ENCODE measurements at regions not wholly inside any gene's neighbourhood (a gene's known extent, or its start where the extent isn't known, plus 50 kb on each side); places are given as distances from the start of the nearest gene placed in this dataset.

DNA sequence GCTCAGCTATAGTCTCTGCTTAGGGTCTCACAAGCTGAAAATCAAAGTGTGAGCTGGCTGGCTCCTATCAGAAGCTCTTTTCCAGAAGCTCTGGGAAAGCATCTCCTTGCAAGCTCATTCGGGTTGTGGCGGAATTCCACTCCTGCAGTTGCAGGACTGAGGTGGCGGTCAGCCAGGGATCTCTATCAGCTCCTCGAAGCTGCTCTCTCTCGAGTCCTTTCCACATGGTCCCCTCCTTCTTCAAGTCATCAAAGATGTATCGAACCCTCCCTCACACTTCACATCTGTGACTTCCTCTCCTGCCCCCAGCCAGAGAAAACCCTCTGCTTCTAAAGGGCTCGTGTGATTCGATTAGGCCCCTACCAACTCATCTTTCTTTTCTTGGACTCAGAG, 141.7 kb downstream of the ZFP36L2 start:
- intact Hi-C loops (cut with DNase I; ENCODE audit: low total_unique reads), result loop anchor here (2.0 to 5.0 kb wide), 2 partner anchors 142 to 398 kb away; partner anchors contain the start of gene ZFP36L2
- peak overlapping the region; percentile 78 to 90 (median 86) for H3K27ac ChIP-seq
- peaks cover 53 to 61% of the 10 kb centered on the region in 2 donors for H3K4me1 ChIP-seq
- ATAC-seq (no peak), DNase-seq (no peak)
- in situ Hi-C loops (cut with MboI; ENCODE audit: low sequenced_read_pairs in 4 of 4), result no loop called here
- no peaks in the 10 kb centered on the region for H3K36me3 ChIP-seq
- no peaks in the 10 kb centered on the region for H3K9me3 ChIP-seq
- TF ChIP-seq POLR2A (IDR thresholded peaks at IDR 0.05), result no peak
- TF ChIP-seq, protein P1, sequence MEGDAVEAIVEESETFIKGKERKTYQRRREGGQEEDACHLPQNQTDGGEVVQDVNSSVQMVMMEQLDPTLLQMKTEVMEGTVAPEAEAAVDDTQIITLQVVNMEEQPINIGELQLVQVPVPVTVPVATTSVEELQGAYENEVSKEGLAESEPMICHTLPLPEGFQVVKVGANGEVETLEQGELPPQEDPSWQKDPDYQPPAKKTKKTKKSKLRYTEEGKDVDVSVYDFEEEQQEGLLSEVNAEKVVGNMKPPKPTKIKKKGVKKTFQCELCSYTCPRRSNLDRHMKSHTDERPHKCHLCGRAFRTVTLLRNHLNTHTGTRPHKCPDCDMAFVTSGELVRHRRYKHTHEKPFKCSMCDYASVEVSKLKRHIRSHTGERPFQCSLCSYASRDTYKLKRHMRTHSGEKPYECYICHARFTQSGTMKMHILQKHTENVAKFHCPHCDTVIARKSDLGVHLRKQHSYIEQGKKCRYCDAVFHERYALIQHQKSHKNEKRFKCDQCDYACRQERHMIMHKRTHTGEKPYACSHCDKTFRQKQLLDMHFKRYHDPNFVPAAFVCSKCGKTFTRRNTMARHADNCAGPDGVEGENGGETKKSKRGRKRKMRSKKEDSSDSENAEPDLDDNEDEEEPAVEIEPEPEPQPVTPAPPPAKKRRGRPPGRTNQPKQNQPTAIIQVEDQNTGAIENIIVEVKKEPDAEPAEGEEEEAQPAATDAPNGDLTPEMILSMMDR (IDR thresholded peaks at IDR 0.05 in 4 of 5, conservative IDR thresholded peaks at IDR 0.05 in 1 of 5), result no peak
- no peak overlapping the region for H3K4me3 ChIP-seq
- H3K27me3 ChIP-seq, result no peaks in the 10 kb centered on the region

DNA sequence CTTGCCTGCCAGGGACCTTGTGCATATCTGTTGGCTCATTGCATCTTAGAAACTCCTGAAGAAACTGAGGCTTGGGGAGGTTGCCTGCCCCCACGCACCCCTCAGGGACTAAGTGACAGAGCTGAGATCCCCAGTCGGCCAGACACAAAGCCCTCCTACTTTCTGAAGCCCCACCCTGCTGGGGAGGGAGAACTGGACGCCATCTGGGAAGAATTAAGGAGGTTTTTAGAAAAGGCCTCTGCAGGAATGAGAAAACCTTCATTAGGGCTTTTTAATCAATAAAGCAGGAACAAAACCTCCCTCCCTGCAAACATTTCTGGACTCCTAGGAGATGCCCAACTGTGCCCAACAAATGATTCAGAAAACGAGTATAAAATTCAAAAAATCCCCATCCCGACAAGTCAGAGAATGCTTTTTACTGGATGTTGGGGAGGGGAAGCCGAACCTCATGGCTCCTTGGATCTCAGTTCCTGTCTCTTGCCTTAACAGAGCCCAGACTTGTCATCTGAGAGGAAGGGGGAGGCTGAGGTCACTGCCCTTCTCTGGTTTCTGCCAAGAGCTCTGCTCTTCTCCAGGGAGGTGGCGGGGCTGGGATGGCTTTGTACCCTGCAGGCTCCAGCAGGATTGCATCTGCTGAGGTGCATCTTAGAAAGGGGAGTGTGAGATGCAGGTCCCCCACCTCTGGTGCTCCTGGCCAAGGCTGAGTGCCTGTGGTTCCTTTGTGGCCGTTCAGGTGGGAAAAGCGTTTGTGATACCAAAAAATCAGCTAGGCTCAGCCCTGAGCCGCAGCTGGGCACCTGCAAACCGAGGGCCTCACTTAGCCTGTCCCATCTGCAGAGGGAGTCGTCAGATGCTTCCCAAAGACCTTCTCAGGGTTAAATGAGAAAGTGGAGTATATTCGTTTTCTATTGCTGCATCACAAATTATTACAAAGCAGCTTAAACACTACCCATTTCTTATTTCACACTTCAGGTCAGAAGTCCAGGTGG, 142.4 kb downstream of the ZFP36L2 start:
- H3K27ac ChIP-seq, result peak overlapping the region; percentile 78 to 90 (median 86)
- H3K9me3 ChIP-seq, result no peaks in the 10 kb centered on the region
- TF ChIP-seq, protein P1 (IDR thresholded peaks at IDR 0.05 in 4 of 5, conservative IDR thresholded peaks at IDR 0.05 in 1 of 5), result no peak
- no peak for TF ChIP-seq POLR2A (IDR thresholded peaks at IDR 0.05)
- no peaks in the 10 kb centered on the region for H3K27me3 ChIP-seq
- DNase-seq (peak; percentile 86 to 92), ATAC-seq (peak; percentile 87 to 88)
- no peak overlapping the region for H3K4me3 ChIP-seq
- no peaks in the 10 kb centered on the region for H3K36me3 ChIP-seq
- peaks cover 53 to 61% of the 10 kb centered on the region in 2 donors for H3K4me1 ChIP-seq
- intact Hi-C loops (cut with DNase I; ENCODE audit: low total_unique reads) (loop anchor here (2.0 kb wide), 1 partner anchor 143 kb away; the partner anchor contains the start of gene ZFP36L2), in situ Hi-C loops (cut with MboI; ENCODE audit: low sequenced_read_pairs in 4 of 4) (no loop called here)

DNA sequence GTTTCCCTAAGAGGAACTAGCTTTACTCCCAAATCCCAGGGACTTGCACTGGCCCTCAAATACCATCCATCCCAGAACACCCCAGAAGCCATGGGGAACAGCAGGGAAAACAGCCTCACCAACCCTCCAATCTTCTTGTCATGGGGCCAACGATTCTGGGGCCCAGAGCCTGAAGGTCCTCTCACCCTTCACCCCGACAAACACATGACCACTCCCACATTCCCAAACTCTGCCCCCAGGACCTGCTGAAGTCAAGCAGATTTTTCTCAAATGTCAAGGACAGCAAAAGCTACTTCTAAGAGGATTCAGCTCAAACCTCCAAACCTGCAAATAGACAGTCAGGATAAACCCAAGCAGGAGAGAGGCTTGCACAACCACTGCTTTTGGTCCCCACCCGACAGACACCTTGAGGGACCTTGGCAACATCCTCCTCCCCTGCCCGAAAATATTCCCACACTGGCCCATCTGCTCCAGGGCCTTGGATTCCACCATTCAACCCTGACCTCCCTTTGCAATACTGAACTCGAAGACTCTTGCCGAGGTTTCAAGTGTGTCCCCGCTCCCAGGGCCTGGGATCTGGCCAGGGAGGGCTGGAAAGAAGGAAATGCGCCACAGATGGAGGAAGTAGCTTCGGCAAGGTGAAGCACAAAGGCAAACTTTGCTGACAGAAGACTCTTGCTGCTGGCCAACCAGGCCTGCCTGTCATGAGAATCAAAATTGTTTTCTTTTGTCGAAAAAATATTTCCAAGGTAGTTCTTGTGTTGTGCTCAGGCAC, 143.3 kb downstream of the ZFP36L2 start:
- H3K36me3 ChIP-seq, result no peaks in the 10 kb centered on the region
- peak overlapping the region; percentile 78 to 90 (median 86) for H3K27ac ChIP-seq
- H3K4me3 ChIP-seq, result no peak overlapping the region
- no peak for TF ChIP-seq POLR2A (IDR thresholded peaks at IDR 0.05)
- DNase-seq (peak in 1 of 2 donors; percentile 55), ATAC-seq (peak in 1 of 2 donors; percentile 6)
- H3K9me3 ChIP-seq, result no peaks in the 10 kb centered on the region
- H3K27me3 ChIP-seq, result no peaks in the 10 kb centered on the region
- in situ Hi-C loops (cut with MboI; ENCODE audit: low sequenced_read_pairs in 4 of 4), result no loop called here
- intact Hi-C loops (cut with DNase I; ENCODE audit: low total_unique reads), result no loop called here
- peaks cover 53 to 61% of the 10 kb centered on the region in 2 donors for H3K4me1 ChIP-seq

DNA sequence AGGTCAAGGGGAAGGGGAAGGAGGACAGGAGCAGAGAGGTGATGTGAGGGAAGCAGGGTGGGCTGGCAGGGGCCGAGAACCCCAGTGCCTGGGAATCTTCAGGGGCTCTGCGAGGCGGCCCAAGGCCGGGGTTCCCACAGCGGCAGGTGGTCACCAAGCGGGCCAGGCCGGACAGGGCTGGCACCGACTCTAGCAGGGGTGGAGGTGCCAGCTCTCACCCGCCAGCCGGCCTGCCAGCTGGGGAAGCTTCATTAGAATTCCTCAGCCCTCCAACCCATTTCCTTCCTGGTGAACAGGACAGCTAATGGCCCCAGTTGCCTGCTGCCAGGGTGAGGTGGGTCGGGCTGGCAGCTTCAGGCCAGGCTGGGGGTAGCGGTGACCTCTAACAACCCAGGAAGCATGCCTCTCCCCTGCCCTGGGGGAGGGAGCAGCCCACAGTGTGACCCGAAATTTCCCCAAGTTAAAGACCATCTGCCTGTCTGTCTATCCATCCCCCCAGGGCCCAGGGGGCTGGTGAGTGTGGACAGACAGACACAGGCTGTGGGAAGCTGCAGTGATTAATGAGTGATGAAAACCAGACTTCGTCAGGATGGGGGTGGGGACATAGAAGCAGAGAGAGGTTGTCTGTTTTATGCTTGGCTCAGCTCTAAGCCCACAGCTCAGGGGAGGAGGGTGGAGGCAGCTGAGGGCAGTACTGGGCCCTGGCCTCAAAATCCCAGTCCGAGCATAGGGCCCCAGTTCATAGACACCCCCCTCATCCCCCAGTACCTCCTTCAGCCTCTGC, 144.1 kb downstream of the ZFP36L2 start:
- intact Hi-C loops (cut with DNase I; ENCODE audit: low total_unique reads), result no loop called here
- ATAC-seq, result peak in 1 of 2 donors; percentile 10

More for the DNA sequence above, 144.1 kb downstream of the ZFP36L2 start:
- Histone ChIP-seq H3K27me3 (no peaks in the 10 kb centered on the region), H3K36me3 (no peaks in the 10 kb centered on the region), H3K4me3 (no peak overlapping the region), H3K27ac (peak overlapping the region; percentile 78 to 90 (median 86)), H3K4me1 (peaks cover 52 to 61% of the 10 kb centered on the region in 2 donors), H3K9me3 (no peaks in the 10 kb centered on the region)
- DNase-seq, result peak in 1 of 2 donors; percentile 62
- in situ Hi-C loops (cut with MboI; ENCODE audit: low sequenced_read_pairs in 4 of 4), result no loop called here
- TF ChIP-seq, protein P1 (IDR thresholded peaks at IDR 0.05 in 4 of 5, conservative IDR thresholded peaks at IDR 0.05 in 1 of 5), result no peak
- TF ChIP-seq POLR2A (IDR thresholded peaks at IDR 0.05), result no peak

All from gastrocnemius medialis (tissue), 4 donors.